NK-92 treated with Interleukin-12 subunit alpha and Interleukin-12 subunit beta, amount 100 ng/mL, for 24 hours (cell line): ENCODE measurements at regions not wholly inside any gene's neighbourhood (a gene's known extent, or its start where the extent isn't known, plus 50 kb on each side); places are given as distances from the start of the nearest gene placed in this dataset.

Experiments
- DNase-seq: peaks from one replicate; lab custom pipeline; 2025; lab: John Stamatoyannopoulos, UW

- DNase-seq = no peak
These were observed 575.3 kb downstream of the CMPK2 start for GRCh38 chr2:6290217-6291015.

GRCh38 chr2:6294791-6295190 lies 570.9 kb downstream of the CMPK2 start:
- no peak for DNase-seq

GRCh38 chr2:6297238-6297637 lies 568.5 kb downstream of the CMPK2 start:
- no peak for DNase-seq

- no peak for DNase-seq
These were observed 564.3 kb downstream of the CMPK2 start for GRCh38 chr2:6301426-6301825.

- DNase-seq = no peak
These were observed 556.7 kb downstream of the CMPK2 start for GRCh38 chr2:6308986-6309385.

- DNase-seq = no peak
These were observed 556.1 kb downstream of the CMPK2 start for GRCh38 chr2:6309415-6310255.

- no peak for DNase-seq
These were observed 555.2 kb downstream of the CMPK2 start for GRCh38 chr2:6310256-6311215.

- DNase-seq = no peak
These were observed 553.3 kb downstream of the CMPK2 start for GRCh38 chr2:6312367-6312766.

- no peak for DNase-seq
These were observed 551.3 kb downstream of the CMPK2 start for GRCh38 chr2:6314218-6314960.

GRCh38 chr2:6325616-6326015 lies 540.1 kb downstream of the CMPK2 start:
- DNase-seq = no peak

- no peak for DNase-seq
These were observed 538.7 kb downstream of the CMPK2 start for GRCh38 chr2:6326958-6327357.

GRCh38 chr2:6336752-6337471 lies 528.8 kb downstream of the CMPK2 start:
- DNase-seq = no peak

- no peak for DNase-seq
These were observed 528.3 kb downstream of the CMPK2 start for GRCh38 chr2:6337472-6337820.

- DNase-seq = no peak
These were observed 524.0 kb downstream of the CMPK2 start for GRCh38 chr2:6341588-6342129.

GRCh38 chr2:6342273-6342920 lies 523.3 kb downstream of the CMPK2 start:
- DNase-seq = no peak

- no peak for DNase-seq
These were observed 522.6 kb downstream of the CMPK2 start for GRCh38 chr2:6343076-6343475.

GRCh38 chr2:6352247-6352646 lies 513.5 kb downstream of the CMPK2 start:
- no peak for DNase-seq

GRCh38 chr2:6352906-6353515 lies 512.7 kb downstream of the CMPK2 start:
- DNase-seq = no peak

- DNase-seq = no peak
These were observed 512.0 kb downstream of the CMPK2 start for GRCh38 chr2:6353669-6354068.

GRCh38 chr2:6354546-6354945 lies 511.2 kb downstream of the CMPK2 start:
- DNase-seq = no peak
